Panc1 (cell line): ENCODE measurements at regions not wholly inside any gene's neighbourhood (a gene's known extent, or its start where the extent isn't known, plus 50 kb on each side); places are given as distances from the start of the nearest gene placed in this dataset.

Experiments used
- ATAC-seq: fragments of 200-7000 bp; cut with Tn5 transposase; 2 replicates; pipeline ENCODE4 v1.9.1; 2020; ENCODE audit warnings: mild to moderate bottlenecking, moderate library complexity
- BruUV-seq: library from RNA; stranded (reverse); fragments of 400-500 nt; replicated peaks from 2 replicates; lab custom pipeline; 2021; lab: Mats Ljungman, UMichigan
- CTCF ChIA-PET: fragments of 300-600 bp; sonication (Branson Sonifier 250); formaldehyde crosslinking; loops from one replicate; lab custom pipeline; 2022; ENCODE audit warnings: antibody characterized with exemption; lab: Charles Lee
- POLR2A ChIA-PET: fragments of 300-600 bp; sonication (Branson Sonifier 250); formaldehyde crosslinking; loops from one replicate; lab custom pipeline; 2022; ENCODE audit warnings: antibody characterized with exemption; lab: Charles Lee
- DNase-seq: peaks from one replicate; pipeline ENCODE4 v3.0.0-alpha.2; 2010; ENCODE audit warnings: low read depth, low spot score
- H3K27ac ChIP-seq: 2 replicates; pipeline ENCODE4 v1.5.1; 2011; ENCODE audit warnings: mild to moderate bottlenecking, low read length, inconsistent platforms
- H3K27me3 ChIP-seq: fragments of 200-500 bp; sonication (Bioruptor generic); 2 replicates; pipeline ENCODE4 v1.6.0; 2014; ENCODE audit warnings: low read length, inconsistent platforms; ENCODE audit not compliant: control insufficient read depth, insufficient read depth
- H3K36me3 ChIP-seq: fragments of 200-500 bp; sonication (Bioruptor generic); 2 replicates; pipeline ENCODE4 v1.5.1; 2014; ENCODE audit warnings: inconsistent platforms, mild to moderate bottlenecking, low read length, moderate library complexity; ENCODE audit not compliant: control insufficient read depth, insufficient read depth
- H3K4me1 ChIP-seq: 2 replicates; pipeline ENCODE4 v1.5.1; 2011; ENCODE audit warnings: inconsistent platforms, mild to moderate bottlenecking, low read length, moderate library complexity; ENCODE audit not compliant: control insufficient read depth, insufficient read depth
- H3K4me3 ChIP-seq, 2 experiments: 2 replicates each; pipeline ENCODE4 v1.5.1; 2011 to 2012; ENCODE audit warnings: low read depth in 2 of 2, low read length in 2 of 2, mild to moderate bottlenecking in 2 of 2, inconsistent platforms in 1 of 2, moderate library complexity in 1 of 2
- H3K9me3 ChIP-seq: fragments of 200-500 bp; sonication (Bioruptor generic); 2 replicates; pipeline ENCODE4 v1.5.1; 2014; ENCODE audit warnings: low read depth, mild to moderate bottlenecking, inconsistent platforms, low read length, moderate library complexity; ENCODE audit not compliant: control insufficient read depth, insufficient read depth
- CTCF ChIP-seq: fragments of 450-650 bp; IDR thresholded peaks from 2 replicates; pipeline ENCODE4 v1.5.1; 2017; ENCODE audit warnings: mild to moderate bottlenecking
- POLR2AphosphoS5 ChIP-seq: IDR thresholded peaks from 2 replicates; pipeline ENCODE4 v1.6.1; 2012; ENCODE audit warnings: mild to moderate bottlenecking, low read depth, low read length, moderate library complexity
- REST ChIP-seq, 2 experiments: IDR thresholded peaks; 2 replicates each; pipeline ENCODE4 v1.6.1; 2011 to 2012; ENCODE audit warnings: low read depth in 2 of 2, control low read depth in 1 of 2, low read length in 1 of 2, mild to moderate bottlenecking in 1 of 2, moderate library complexity in 1 of 2; ENCODE audit not compliant: insufficient read depth in 1 of 2
- SIN3A ChIP-seq: IDR thresholded peaks from 2 replicates; pipeline ENCODE4 v1.6.1; 2012; ENCODE audit warnings: low read depth, mild to moderate bottlenecking, low read length, moderate library complexity, borderline replicate concordance; ENCODE audit not compliant: insufficient read depth
- TCF7L2 ChIP-seq: IDR thresholded peaks from 2 replicates; pipeline ENCODE4 v1.6.1; 2011; ENCODE audit warnings: mild to moderate bottlenecking, low read depth, low read length, inconsistent platforms
- in situ Hi-C: cut with HindIII; loops from 2 replicates; pipeline ENCODE4 v1.10.0; 2016; ENCODE audit warnings: low sequenced_read_pairs, low pct_unique_long_range_greater_than_20kb
- intact Hi-C: fragments of 100-400 bp; cut with micrococcal nuclease; formaldehyde crosslinking; loops from one replicate; pipeline ENCODE4 v1.10.0; 2022; ENCODE audit not compliant: unreplicated experiment

GRCh38 chrX:131951166-131951565 is 71.9 kb upstream of the STK26 start:
- TF ChIP-seq REST (IDR thresholded peaks at IDR 0.05; ENCODE audit: insufficient read depth in 1 of 2, low read depth in 2 of 2, low read length in 1 of 2) (no peak), SIN3A (no peak), POLR2AphosphoS5 (no peak), TCF7L2 (no peak), CTCF (no peak)
- intact Hi-C loops: no loop called here
- CTCF ChIA-PET: interaction anchor here (0.7 kb wide), 2 partner anchors 51 to 70 kb away, joined by 3 to 4 read pairs; no protein-coding TSS in a partner anchor

GRCh38 chrX:131955099-131955777 is 67.9 kb upstream of the STK26 start:
- H3K4me1 ChIP-seq: no peaks in the 10 kb centered on the region
- intact Hi-C loops (no loop called here), in situ Hi-C loops (no loop called here)
- CTCF ChIA-PET: no interaction called here
- H3K36me3 ChIP-seq: no peaks in the 10 kb centered on the region; the same call in 1 of the 2 replicates
- H3K27ac ChIP-seq: no peak overlapping the region
- H3K9me3 ChIP-seq: no peaks in the 10 kb centered on the region
- no peak overlapping the region for H3K4me3 ChIP-seq
- H3K27me3 ChIP-seq: peaks cover 6% of the 10 kb centered on the region
- no peak for DNase-seq
- TF ChIP-seq POLR2AphosphoS5: no peak
- no peak for TF ChIP-seq SIN3A
- TF ChIP-seq TCF7L2: no peak
- no peak for TF ChIP-seq REST (IDR thresholded peaks at IDR 0.05; ENCODE audit: insufficient read depth in 1 of 2, low read depth in 2 of 2, low read length in 1 of 2)
- TF ChIP-seq CTCF: no peak
- ATAC-seq: no peak
- BruUV-seq: no TSS peak
- POLR2A ChIA-PET: no interaction called here

More at GRCh38 chrX:131951166-131951565, 71.9 kb upstream of the STK26 start:
- no TSS peak for BruUV-seq
- Histone ChIP-seq H3K4me3 (no peak overlapping the region), H3K27me3 (peaks cover 3% of the 10 kb centered on the region; the same call in 1 of the 2 replicates), H3K27ac (no peak overlapping the region), H3K4me1 (no peaks in the 10 kb centered on the region), H3K9me3 (no peaks in the 10 kb centered on the region), H3K36me3 (no peaks in the 10 kb centered on the region; the same call in 1 of the 2 replicates)
- POLR2A ChIA-PET: no interaction called here
- in situ Hi-C loops: no loop called here
- no peak for ATAC-seq
- DNase-seq: no peak
